ENCODE measurements at regions not wholly inside any gene's neighbourhood (a gene's known extent, or its start where the extent isn't known, plus 50 kb on each side); places are given as distances from the start of the nearest gene placed in this dataset.

- no peak overlapping the region for H4K8ac ChIP-seq (ENCODE audit: low read depth, low read length)
- no peak overlapping the region for H2BK120ac ChIP-seq (ENCODE audit: low read depth, low read length)
- H3K27me3 ChIP-seq (ENCODE audit: control insufficient read depth in 3 of 3, insufficient read depth in 3 of 3, low read depth in 1 of 3, low read length in 3 of 3), result peaks cover 0 to 20% (median 0%) of the 10 kb centered on the region in 3 experiments
- no peak overlapping the region for H3K27ac ChIP-seq (replicated peaks; ENCODE audit: low read length)
- H3K23ac ChIP-seq (ENCODE audit: low read depth, low read length, poor library complexity), result no peak overlapping the region
- H2BK5ac ChIP-seq (ENCODE audit: low read length), result no peak overlapping the region
- H2BK12ac ChIP-seq (ENCODE audit: low read length), result peak overlapping the region; percentile 73
- H3K14ac ChIP-seq (ENCODE audit: low read length), result no peak overlapping the region
- no peaks in the 10 kb centered on the region for H3K9me3 ChIP-seq (replicated peaks in 1 of 2; ENCODE audit: control insufficient read depth in 2 of 2, insufficient read depth in 1 of 2, low read depth in 1 of 2, low read length in 2 of 2)
- no peak overlapping the region for H2AFZ ChIP-seq (ENCODE audit: low read length)
- H3K4me1 ChIP-seq (ENCODE audit: control insufficient read depth in 2 of 2, insufficient read depth in 1 of 2, low read depth in 1 of 2, low read length in 2 of 2), result peaks cover 0 to 6% of the 10 kb centered on the region in 2 donors
- no peak overlapping the region for H3K18ac ChIP-seq (ENCODE audit: low read length)
- no peak overlapping the region for H3K4ac ChIP-seq (ENCODE audit: low read length)
- H3K4me3 ChIP-seq (ENCODE audit: low read length in 2 of 2), result no peak overlapping the region
- no peak overlapping the region for H2BK15ac ChIP-seq (ENCODE audit: low read length)
- no peak overlapping the region for H2AK5ac ChIP-seq (ENCODE audit: low read depth, low read length)
- no peak overlapping the region for H4K91ac ChIP-seq (ENCODE audit: low read depth, low read length, poor library complexity)
- H3K36me3 ChIP-seq (replicated peaks in 1 of 2; ENCODE audit: control insufficient read depth in 2 of 2, insufficient read depth in 2 of 2, low read length in 2 of 2), result no peaks in the 10 kb centered on the region
- H3K4me2 ChIP-seq (ENCODE audit: insufficient read depth, low read length, poor library complexity, severe bottlenecking), result no peak overlapping the region
- no peak for DNase-seq (ENCODE audit: low spot score)
- no peak overlapping the region for H3K9ac ChIP-seq (ENCODE audit: low read depth, low read length, poor library complexity)
- no peaks in the 10 kb centered on the region for H3K79me1 ChIP-seq (ENCODE audit: low read depth, low read length)
Observed at GRCh38 chr11:116695657-116696254, 77.0 kb downstream of the BUD13 start.

- no peak for DNase-seq (ENCODE audit: low spot score)
- no peak overlapping the region for H3K18ac ChIP-seq (ENCODE audit: low read length)
- H3K9ac ChIP-seq (ENCODE audit: low read depth, low read length, poor library complexity), result peak overlapping the region; percentile 10
- no peaks in the 10 kb centered on the region for H3K36me3 ChIP-seq (replicated peaks in 1 of 2; ENCODE audit: control insufficient read depth in 2 of 2, insufficient read depth in 2 of 2, low read length in 2 of 2)
- H4K8ac ChIP-seq (ENCODE audit: low read depth, low read length), result no peak overlapping the region
- H3K27ac ChIP-seq (replicated peaks; ENCODE audit: low read length), result no peak overlapping the region
- no peak overlapping the region for H3K4me3 ChIP-seq (ENCODE audit: low read length in 2 of 2)
- H2AK5ac ChIP-seq (ENCODE audit: low read depth, low read length), result peak overlapping the region; percentile 73
- H2AFZ ChIP-seq (ENCODE audit: low read length), result no peak overlapping the region
- no peak overlapping the region for H3K4ac ChIP-seq (ENCODE audit: low read length)
- no peak overlapping the region for H2BK120ac ChIP-seq (ENCODE audit: low read depth, low read length)
- peak overlapping the region; percentile 77 for H2BK12ac ChIP-seq (ENCODE audit: low read length)
- no peaks in the 10 kb centered on the region for H3K79me1 ChIP-seq (ENCODE audit: low read depth, low read length)
- no CpG with 5 or more reads among the region's 14 CpGs for WGBS, 2 donors (ENCODE audit: extremely low coverage in 2 of 2, insufficient read length in 2 of 2, insufficient replicate concordance in 1 of 2)
- H3K14ac ChIP-seq (ENCODE audit: low read length), result no peak overlapping the region
- no peak overlapping the region for H3K4me2 ChIP-seq (ENCODE audit: insufficient read depth, low read length, poor library complexity, severe bottlenecking)
- peaks cover 0 to 20% (median 0%) of the 10 kb centered on the region in 3 experiments for H3K27me3 ChIP-seq (ENCODE audit: control insufficient read depth in 3 of 3, insufficient read depth in 3 of 3, low read depth in 1 of 3, low read length in 3 of 3)
- H4K91ac ChIP-seq (ENCODE audit: low read depth, low read length, poor library complexity), result no peak overlapping the region
- no peak overlapping the region for H2BK5ac ChIP-seq (ENCODE audit: low read length)
- H3K23ac ChIP-seq (ENCODE audit: low read depth, low read length, poor library complexity), result peak overlapping the region; percentile 12
- peaks cover 0 to 6% of the 10 kb centered on the region in 2 donors for H3K4me1 ChIP-seq (ENCODE audit: control insufficient read depth in 2 of 2, insufficient read depth in 1 of 2, low read depth in 1 of 2, low read length in 2 of 2)
- H2BK15ac ChIP-seq (ENCODE audit: low read length), result peak overlapping the region; percentile 45
- no peaks in the 10 kb centered on the region for H3K9me3 ChIP-seq (replicated peaks in 1 of 2; ENCODE audit: control insufficient read depth in 2 of 2, insufficient read depth in 1 of 2, low read depth in 1 of 2, low read length in 2 of 2)
Observed at GRCh38 chr11:116694815-116695590, 77.8 kb downstream of the BUD13 start.

GRCh38 chr11:116694349-116694725, 78.5 kb downstream of the BUD13 start:
- H3K4ac ChIP-seq (ENCODE audit: low read length), result no peak overlapping the region
- H3K36me3 ChIP-seq (replicated peaks in 1 of 2; ENCODE audit: control insufficient read depth in 2 of 2, insufficient read depth in 2 of 2, low read length in 2 of 2), result no peaks in the 10 kb centered on the region
- H2AFZ ChIP-seq (ENCODE audit: low read length), result no peak overlapping the region
- peaks cover 0 to 7% of the 10 kb centered on the region in 2 donors for H3K4me1 ChIP-seq (ENCODE audit: control insufficient read depth in 2 of 2, insufficient read depth in 1 of 2, low read depth in 1 of 2, low read length in 2 of 2)
- no peak overlapping the region for H3K4me3 ChIP-seq (ENCODE audit: low read length in 2 of 2)
- H2BK120ac ChIP-seq (ENCODE audit: low read depth, low read length), result no peak overlapping the region
- no peak overlapping the region for H2BK5ac ChIP-seq (ENCODE audit: low read length)
- no peak overlapping the region for H4K91ac ChIP-seq (ENCODE audit: low read depth, low read length, poor library complexity)
- no peak overlapping the region for H3K4me2 ChIP-seq (ENCODE audit: insufficient read depth, low read length, poor library complexity, severe bottlenecking)
- no peak overlapping the region for H2AK5ac ChIP-seq (ENCODE audit: low read depth, low read length)
- H3K27me3 ChIP-seq (ENCODE audit: control insufficient read depth in 3 of 3, insufficient read depth in 3 of 3, low read depth in 1 of 3, low read length in 3 of 3), result peaks cover 0 to 20% (median 0%) of the 10 kb centered on the region in 3 experiments
- no peak overlapping the region for H3K27ac ChIP-seq (replicated peaks; ENCODE audit: low read length)
- no CpG with 5 or more reads among the region's 3 CpGs for WGBS, 2 donors (ENCODE audit: extremely low coverage in 2 of 2, insufficient read length in 2 of 2, insufficient replicate concordance in 1 of 2)
- no peak overlapping the region for H3K18ac ChIP-seq (ENCODE audit: low read length)
- no peak overlapping the region for H3K14ac ChIP-seq (ENCODE audit: low read length)
- no peak overlapping the region for H2BK12ac ChIP-seq (ENCODE audit: low read length)
- H2BK15ac ChIP-seq (ENCODE audit: low read length), result peak overlapping the region; percentile 45
- DNase-seq (ENCODE audit: low spot score), result no peak
- no peak overlapping the region for H3K9ac ChIP-seq (ENCODE audit: low read depth, low read length, poor library complexity)
- no peak overlapping the region for H3K23ac ChIP-seq (ENCODE audit: low read depth, low read length, poor library complexity)
- no peak overlapping the region for H4K8ac ChIP-seq (ENCODE audit: low read depth, low read length)
- no peaks in the 10 kb centered on the region for H3K79me1 ChIP-seq (ENCODE audit: low read depth, low read length)
- no peaks in the 10 kb centered on the region for H3K9me3 ChIP-seq (replicated peaks in 1 of 2; ENCODE audit: control insufficient read depth in 2 of 2, insufficient read depth in 1 of 2, low read depth in 1 of 2, low read length in 2 of 2)

- H4K91ac ChIP-seq (ENCODE audit: low read depth, low read length, poor library complexity), result peak overlapping the region; percentile 38
- H3K23ac ChIP-seq (ENCODE audit: low read depth, low read length, poor library complexity), result peak overlapping the region; percentile 52
- H3K36me3 ChIP-seq (replicated peaks in 1 of 2; ENCODE audit: control insufficient read depth in 2 of 2, insufficient read depth in 2 of 2, low read length in 2 of 2), result no peaks in the 10 kb centered on the region
- no CpG with 5 or more reads among the region's 16 CpGs for WGBS, 2 donors (ENCODE audit: extremely low coverage in 2 of 2, insufficient read length in 2 of 2, insufficient replicate concordance in 1 of 2)
- no peak for DNase-seq (ENCODE audit: low spot score)
- no peak overlapping the region for H4K8ac ChIP-seq (ENCODE audit: low read depth, low read length)
- H2BK12ac ChIP-seq (ENCODE audit: low read length), result no peak overlapping the region
- no peak overlapping the region for H2AK5ac ChIP-seq (ENCODE audit: low read depth, low read length)
- H3K18ac ChIP-seq (ENCODE audit: low read length), result no peak overlapping the region
- H2BK120ac ChIP-seq (ENCODE audit: low read depth, low read length), result no peak overlapping the region
- H2BK15ac ChIP-seq (ENCODE audit: low read length), result peak overlapping the region; percentile 27
- H3K9me3 ChIP-seq (replicated peaks in 1 of 2; ENCODE audit: control insufficient read depth in 2 of 2, insufficient read depth in 1 of 2, low read depth in 1 of 2, low read length in 2 of 2), result no peaks in the 10 kb centered on the region
- H3K14ac ChIP-seq (ENCODE audit: low read length), result no peak overlapping the region
- no peaks in the 10 kb centered on the region for H3K79me1 ChIP-seq (ENCODE audit: low read depth, low read length)
- H3K9ac ChIP-seq (ENCODE audit: low read depth, low read length, poor library complexity), result peak overlapping the region; percentile 24
- H3K4me3 ChIP-seq (ENCODE audit: low read length in 2 of 2), result no peak overlapping the region
- H3K27me3 ChIP-seq (ENCODE audit: control insufficient read depth in 3 of 3, insufficient read depth in 3 of 3, low read depth in 1 of 3, low read length in 3 of 3), result peaks cover 0 to 20% (median 0%) of the 10 kb centered on the region in 3 experiments
- H2AFZ ChIP-seq (ENCODE audit: low read length), result no peak overlapping the region
- no peak overlapping the region for H2BK5ac ChIP-seq (ENCODE audit: low read length)
- H3K4ac ChIP-seq (ENCODE audit: low read length), result no peak overlapping the region
- H3K4me1 ChIP-seq (ENCODE audit: control insufficient read depth in 2 of 2, insufficient read depth in 1 of 2, low read depth in 1 of 2, low read length in 2 of 2), result peaks cover 0 to 10% of the 10 kb centered on the region in 2 donors
- no peak overlapping the region for H3K27ac ChIP-seq (replicated peaks; ENCODE audit: low read length)
- no peak overlapping the region for H3K4me2 ChIP-seq (ENCODE audit: insufficient read depth, low read length, poor library complexity, severe bottlenecking)
Observed at GRCh38 chr11:116693593-116694348, 79.0 kb downstream of the BUD13 start.

Data from neuronal stem cell (in vitro differentiated cells).